IMR-90 (cell line): ENCODE measurements at regions not wholly inside any gene's neighbourhood (a gene's known extent, or its start where the extent isn't known, plus 50 kb on each side); places are given as distances from the start of the nearest gene placed in this dataset.

Experiments used
- ATAC-seq: fragments of 200-7000 bp; cut with Tn5 transposase; 2 replicates; pipeline ENCODE4 v1.9.1; 2020; ENCODE audit warnings: low read depth, mild to moderate bottlenecking, moderate library complexity
- BruUV-seq: library from RNA; stranded (reverse); fragments of 400-500 nt; replicated peaks from 2 replicates; lab custom pipeline; 2021; lab: Mats Ljungman, UMichigan
- CTCF ChIA-PET: fragments of 300-600 bp; formaldehyde crosslinking; extraction: SDS; loops from one replicate; lab custom pipeline; 2021; ENCODE audit warnings: antibody characterized with exemption; lab: Yijun Ruan, JAX
- POLR2A ChIA-PET: fragments of 300-600 bp; sonication (Branson Sonifier 250); formaldehyde crosslinking; loops from one replicate; lab custom pipeline; 2022; ENCODE audit warnings: antibody characterized with exemption; ENCODE audit not compliant: unreplicated experiment; lab: Charles Lee
- DNase-seq: peaks from one replicate; pipeline ENCODE4 v3.0.0; 2013
- H2AFZ ChIP-seq: replicated peaks from 2 replicates; pipeline ENCODE3; 2013; ENCODE audit warnings: low read length, mild to moderate bottlenecking; ENCODE audit not compliant: poor library complexity
- H2AK5ac ChIP-seq: 2 replicates; pipeline ENCODE4 v1.6.1; 2013; ENCODE audit warnings: low read depth, low read length, inconsistent platforms
- H2AK9ac ChIP-seq: replicated peaks from 2 replicates; pipeline ENCODE3; 2013; ENCODE audit warnings: mild to moderate bottlenecking, low read depth, low read length, moderate library complexity; ENCODE audit not compliant: poor library complexity
- H2BK120ac ChIP-seq: 2 replicates; pipeline ENCODE4 v1.6.1; 2013; ENCODE audit warnings: low read depth, low read length, inconsistent platforms
- H2BK15ac ChIP-seq: 3 replicates; pipeline ENCODE4 v1.6.1; 2013; ENCODE audit warnings: low read depth, low read length, inconsistent platforms
- H2BK20ac ChIP-seq: 2 replicates; pipeline ENCODE4 v1.6.1; 2013; ENCODE audit warnings: low read depth, mild to moderate bottlenecking, inconsistent platforms, low read length, moderate library complexity
- H2BK5ac ChIP-seq: 2 replicates; pipeline ENCODE4 v1.6.1; 2013; ENCODE audit warnings: mild to moderate bottlenecking, low read depth, low read length, inconsistent platforms; ENCODE audit not compliant: poor library complexity, severe bottlenecking
- H3K14ac ChIP-seq: replicated peaks from 2 replicates; pipeline ENCODE4 v1.6.1; 2013; ENCODE audit warnings: low read depth, low read length, inconsistent platforms
- H3K18ac ChIP-seq: 2 replicates; pipeline ENCODE4 v1.6.1; 2013; ENCODE audit warnings: low read depth, low read length, control low read depth
- H3K23ac ChIP-seq: 2 replicates; pipeline ENCODE4 v1.6.1; 2013; ENCODE audit warnings: low read depth, low read length, inconsistent platforms
- H3K27ac ChIP-seq: 2 replicates; pipeline ENCODE4 v1.5.1; 2013; ENCODE audit warnings: mild to moderate bottlenecking, control low read depth, low read length; ENCODE audit not compliant: insufficient read depth
- H3K27me3 ChIP-seq: 2 replicates; pipeline ENCODE4 v1.6.1; 2013; ENCODE audit warnings: low read length; ENCODE audit not compliant: control insufficient read depth, insufficient read depth
- H3K36me3 ChIP-seq: 2 replicates; pipeline ENCODE4 v1.6.1; 2013; ENCODE audit warnings: low read length, mixed read lengths; ENCODE audit not compliant: control insufficient read depth, insufficient read depth
- H3K4ac ChIP-seq: 2 replicates; pipeline ENCODE4 v1.6.1; 2013; ENCODE audit warnings: low read depth, low read length, inconsistent platforms
- H3K4me1 ChIP-seq: 2 replicates; pipeline ENCODE4 v1.6.1; 2013; ENCODE audit warnings: low read length, mixed read lengths; ENCODE audit not compliant: control insufficient read depth, insufficient read depth
- H3K4me2 ChIP-seq: 2 replicates; pipeline ENCODE4 v1.6.1; 2013; ENCODE audit warnings: low read depth, mild to moderate bottlenecking, control low read depth, low read length, moderate library complexity
- H3K4me3 ChIP-seq: 2 replicates; pipeline ENCODE4 v1.5.1; 2013; ENCODE audit warnings: low read depth, mild to moderate bottlenecking, control low read depth, low read length, moderate library complexity; ENCODE audit not compliant: insufficient read depth
- H3K56ac ChIP-seq: 2 replicates; pipeline ENCODE4 v1.6.1; 2013; ENCODE audit warnings: low read length, inconsistent platforms; ENCODE audit not compliant: insufficient read depth; ENCODE audit errors: extremely low read depth
- H3K79me1 ChIP-seq, 2 experiments: 2 replicates each; pipeline ENCODE4 v1.6.1; 2013; ENCODE audit warnings: low read length in 2 of 2, inconsistent platforms in 1 of 2, low read depth in 1 of 2
- H3K9ac ChIP-seq: 2 replicates; pipeline ENCODE4 v1.6.1; 2013; ENCODE audit warnings: low read depth, low read length, control low read depth
- H3K9me1 ChIP-seq: 2 replicates; pipeline ENCODE4 v1.6.1; 2013; ENCODE audit warnings: low read length, inconsistent platforms; ENCODE audit not compliant: insufficient read depth
- H3K9me3 ChIP-seq: 2 replicates; pipeline ENCODE4 v1.6.1; 2013; ENCODE audit warnings: low read length; ENCODE audit not compliant: control insufficient read depth, insufficient read depth
- H4K20me1 ChIP-seq: 2 replicates; pipeline ENCODE4 v1.6.1; 2013; ENCODE audit warnings: low read length, inconsistent platforms; ENCODE audit not compliant: insufficient read depth
- H4K5ac ChIP-seq: 2 replicates; pipeline ENCODE4 v1.6.1; 2013; ENCODE audit warnings: mild to moderate bottlenecking, low read depth, low read length, control low read depth
- H4K8ac ChIP-seq, 2 experiments: 2 replicates each; pipeline ENCODE4 v1.6.1; 2013; ENCODE audit warnings: low read depth in 2 of 2, low read length in 2 of 2, control low read depth in 1 of 2, inconsistent platforms in 1 of 2
- H4K91ac ChIP-seq: 2 replicates; pipeline ENCODE4 v1.6.1; 2013; ENCODE audit warnings: low read depth, low read length, inconsistent platforms; ENCODE audit not compliant: insufficient read depth
- BHLHE40 ChIP-seq: fragments of 150-350 bp; IDR thresholded peaks from 2 replicates; pipeline ENCODE4 v1.6.1; 2016; ENCODE audit warnings: mild to moderate bottlenecking, low read depth, low read length
- CEBPB ChIP-seq: IDR thresholded peaks from 2 replicates; pipeline ENCODE4 v1.6.1; 2012; ENCODE audit warnings: low read depth, low read length, improper control_type of control experiment
- CHD1 ChIP-seq: IDR thresholded peaks from 2 replicates; pipeline ENCODE4 v1.6.1; 2012; ENCODE audit warnings: low read depth, low read length, improper control_type of control experiment
- CTCF ChIP-seq: conservative IDR thresholded peaks from 2 replicates; pipeline ENCODE4 v1.5.1; 2012; ENCODE audit warnings: mild to moderate bottlenecking, low read depth, low read length, improper control_type of control experiment
- FOS ChIP-seq: fragments of 150-350 bp; IDR thresholded peaks from 2 replicates; pipeline ENCODE4 v1.6.1; 2016; ENCODE audit warnings: low read depth, low read length
- MAFK ChIP-seq: IDR thresholded peaks from 2 replicates; pipeline ENCODE4 v1.6.1; 2012; ENCODE audit warnings: low read depth, low read length, improper control_type of control experiment
- MAZ ChIP-seq: IDR thresholded peaks from 2 replicates; pipeline ENCODE4 v1.6.1; 2012; ENCODE audit warnings: low read depth, mild to moderate bottlenecking, low read length, improper control_type of control experiment, moderate library complexity, borderline replicate concordance
- MXI1 ChIP-seq: IDR thresholded peaks from 2 replicates; pipeline ENCODE4 v1.6.1; 2012; ENCODE audit warnings: low read depth, mild to moderate bottlenecking, low read length, moderate library complexity, borderline replicate concordance
- NFE2L2 ChIP-seq: fragments of 150-350 bp; IDR thresholded peaks from 2 replicates; pipeline ENCODE4 v1.6.1; 2016; ENCODE audit warnings: low read depth, mild to moderate bottlenecking, low read length
- POLR2A ChIP-seq: IDR thresholded peaks from 2 replicates; pipeline ENCODE4 v1.6.1; 2012; ENCODE audit warnings: mild to moderate bottlenecking, low read depth, low read length
- RAD21 ChIP-seq: IDR thresholded peaks from 2 replicates; pipeline ENCODE4 v1.6.1; 2012; ENCODE audit warnings: low read length, improper control_type of control experiment
- RCOR1 ChIP-seq: IDR thresholded peaks from 2 replicates; pipeline ENCODE4 v1.6.1; 2012; ENCODE audit warnings: mild to moderate bottlenecking, low read length, improper control_type of control experiment; ENCODE audit not compliant: insufficient replicate concordance
- RFX5 ChIP-seq: IDR thresholded peaks from 2 replicates; pipeline ENCODE4 v1.8.0; 2012; ENCODE audit warnings: low read depth, mild to moderate bottlenecking, low read length, moderate library complexity
- SMC3 ChIP-seq: fragments of 150-350 bp; IDR thresholded peaks from 2 replicates; pipeline ENCODE4 v1.6.1; 2016; ENCODE audit warnings: low read depth, mild to moderate bottlenecking, antibody characterized with exemption, low read length, moderate library complexity
- USF2 ChIP-seq: fragments of 150-350 bp; IDR thresholded peaks from 2 replicates; pipeline ENCODE4 v1.6.1; 2017; ENCODE audit warnings: mild to moderate bottlenecking, antibody characterized with exemption, low read length, low read depth
- WGBS, 2 experiments: methylation state at CpG; one replicate each; pipeline versions ENCODE4 v1.1.5 to v1.1.7; 2013; ENCODE audit warnings: missing lambda C conversion rate in 2 of 2; ENCODE audit not compliant: insufficient read length in 1 of 2; ENCODE audit errors: extremely low coverage in 2 of 2; 5-methylcytosine and 5-hydroxymethylcytosine counted together
- dilution Hi-C: fragments of 300-500 bp; cut with HindIII; formaldehyde crosslinking; loops from one replicate; pipeline ENCODE4 v1.14.3; 2018; ENCODE audit warnings: low sequenced_read_pairs; ENCODE audit not compliant: unreplicated experiment
- in situ Hi-C: fragments of 300-500 bp; cut with MboI; formaldehyde crosslinking; loops from 3 replicates; pipeline ENCODE4 v1.14.3; 2019; ENCODE audit warnings: low sequenced_read_pairs, inconsistent platforms, mixed read lengths
- intact Hi-C: fragments of 100-400 bp; cut with micrococcal nuclease; formaldehyde crosslinking; loops from 2 replicates; pipeline ENCODE4 v1.10.0; 2022
- TF ChIP-seq, protein P1 (sequence below): fragments of 150-350 bp; IDR thresholded peaks from 2 replicates; pipeline ENCODE4 v1.6.1; 2016; ENCODE audit warnings: low read depth, mild to moderate bottlenecking, low read length, moderate library complexity, borderline replicate concordance

DNA sequence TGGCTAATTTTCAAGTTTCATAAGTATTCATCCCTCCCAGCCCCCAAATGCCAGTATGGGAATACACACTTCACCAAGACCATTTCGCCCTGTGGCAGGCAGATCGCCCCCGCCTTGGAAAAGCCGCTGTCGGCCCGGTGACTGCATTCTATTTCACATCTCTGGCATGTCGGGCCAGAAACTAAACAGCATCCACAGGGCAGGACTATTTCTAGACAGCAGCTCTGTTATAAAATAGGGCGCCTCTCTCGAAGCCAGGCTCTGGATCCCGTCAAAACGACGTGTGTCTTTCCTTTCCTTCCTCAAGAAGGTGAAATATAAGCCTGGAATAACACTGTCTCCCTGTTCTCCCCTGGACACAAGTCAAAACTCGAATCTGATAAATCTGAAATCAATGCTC, 56.8 kb downstream of the GSC start:
- Histone ChIP-seq H3K18ac (no peak overlapping the region), H2AK9ac (no peak overlapping the region), H2AK5ac (no peak overlapping the region), H3K9me3 (no peaks in the 10 kb centered on the region), H3K36me3 (no peaks in the 10 kb centered on the region), H2BK5ac (no peak overlapping the region), H2AFZ (no peak overlapping the region), H3K14ac (no peak overlapping the region), H2BK20ac (no peak overlapping the region), H4K20me1 (no peaks in the 10 kb centered on the region), H3K23ac (no peak overlapping the region), H3K4me3 (no peak overlapping the region), H3K27me3 (no peaks in the 10 kb centered on the region; the same call in 1 of the 2 replicates), H4K91ac (no peak overlapping the region), H3K27ac (no peak overlapping the region), H3K4ac (no peak overlapping the region), H3K9me1 (no peaks in the 10 kb centered on the region), H3K56ac (no peak overlapping the region), H3K4me1 (no peaks in the 10 kb centered on the region), H3K4me2 (no peak overlapping the region), H2BK120ac (no peak overlapping the region), H4K8ac (no peak overlapping the region), H3K79me1 (no peaks in the 10 kb centered on the region), H2BK15ac (no peak overlapping the region), H4K5ac (no peak overlapping the region), H3K9ac (no peak overlapping the region)
- dilution Hi-C loops, result no loop called here
- in situ Hi-C loops, result no loop called here
- ChIA-PET POLR2A (no interaction called here), CTCF (no interaction called here)
- WGBS, 2 experiments, result 43% methylated on average over 6 of the region's 13 CpGs; no CpG with 5 or more reads in 1 of the 2 experiments
- DNase-seq (no peak), ATAC-seq (no peak)
- TF ChIP-seq RCOR1 (no peak), RAD21 (no peak), USF2 (no peak), SMC3 (no peak), CTCF (no peak), CHD1 (no peak), MAFK (no peak), MXI1 (no peak), MAZ (no peak), FOS (no peak), NFE2L2 (no peak), CEBPB (no peak), POLR2A (no peak), BHLHE40 (no peak), RFX5 (no peak)
- TF ChIP-seq, protein P1, sequence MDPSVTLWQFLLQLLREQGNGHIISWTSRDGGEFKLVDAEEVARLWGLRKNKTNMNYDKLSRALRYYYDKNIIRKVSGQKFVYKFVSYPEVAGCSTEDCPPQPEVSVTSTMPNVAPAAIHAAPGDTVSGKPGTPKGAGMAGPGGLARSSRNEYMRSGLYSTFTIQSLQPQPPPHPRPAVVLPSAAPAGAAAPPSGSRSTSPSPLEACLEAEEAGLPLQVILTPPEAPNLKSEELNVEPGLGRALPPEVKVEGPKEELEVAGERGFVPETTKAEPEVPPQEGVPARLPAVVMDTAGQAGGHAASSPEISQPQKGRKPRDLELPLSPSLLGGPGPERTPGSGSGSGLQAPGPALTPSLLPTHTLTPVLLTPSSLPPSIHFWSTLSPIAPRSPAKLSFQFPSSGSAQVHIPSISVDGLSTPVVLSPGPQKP, result no peak
- no TSS peak for BruUV-seq
- intact Hi-C loops, result no loop called here
